Endothelial cell of umbilical vein (primary cell): ENCODE measurements at regions not wholly inside any gene's neighbourhood (a gene's known extent, or its start where the extent isn't known, plus 50 kb on each side); places are given as distances from the start of the nearest gene placed in this dataset.

ENCODE experiments used
- EZH2 ChIP-seq: IDR thresholded peaks from 2 replicates; pipeline ENCODE4 v1.6.1; 2012; ENCODE audit warnings: borderline replicate concordance, low read depth, mild to moderate bottlenecking, moderate library complexity, low read length, inconsistent platforms; ENCODE audit not compliant: severe bottlenecking
- POLR2AphosphoS5 ChIP-seq: IDR thresholded peaks from 2 replicates; pipeline ENCODE4 v1.6.1; 2012; ENCODE audit warnings: low read depth, mild to moderate bottlenecking, control low read depth, low read length, moderate library complexity; ENCODE audit not compliant: insufficient read depth
- TF ChIP-seq, protein P1 (sequence below), 2 donors: IDR thresholded peaks; 1 replicate in 1 of 2; 2 replicates in 1 of 2; pipeline ENCODE4 v1.5.1; 2011; ENCODE audit warnings: low read length in 2 of 2, mild to moderate bottlenecking in 2 of 2, moderate library complexity in 2 of 2, control low read depth in 1 of 2, inconsistent platforms in 1 of 2, low read depth in 1 of 2; ENCODE audit not compliant: insufficient read depth in 1 of 2; ENCODE audit errors: extremely low read depth in 1 of 2

DNA sequence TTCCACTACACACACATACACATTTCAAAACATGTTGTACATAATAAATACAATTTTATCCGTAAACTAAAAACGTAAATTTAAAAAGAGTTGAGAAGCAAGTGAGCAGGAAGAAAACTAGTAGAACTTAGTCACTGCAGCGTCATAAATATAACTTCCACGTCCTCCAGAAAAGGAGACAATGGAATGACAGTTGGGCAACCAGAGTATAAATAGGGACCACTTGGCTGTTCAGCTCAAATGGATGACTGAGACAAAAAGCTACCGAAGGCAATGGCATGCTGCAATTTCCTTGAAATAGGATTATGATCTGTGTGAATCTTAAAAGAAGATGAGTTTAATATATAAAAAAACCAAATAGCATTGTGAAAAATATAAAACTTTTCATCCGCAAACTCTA is 438.5 kb upstream of the RGMB start:
- TF ChIP-seq, protein P1, sequence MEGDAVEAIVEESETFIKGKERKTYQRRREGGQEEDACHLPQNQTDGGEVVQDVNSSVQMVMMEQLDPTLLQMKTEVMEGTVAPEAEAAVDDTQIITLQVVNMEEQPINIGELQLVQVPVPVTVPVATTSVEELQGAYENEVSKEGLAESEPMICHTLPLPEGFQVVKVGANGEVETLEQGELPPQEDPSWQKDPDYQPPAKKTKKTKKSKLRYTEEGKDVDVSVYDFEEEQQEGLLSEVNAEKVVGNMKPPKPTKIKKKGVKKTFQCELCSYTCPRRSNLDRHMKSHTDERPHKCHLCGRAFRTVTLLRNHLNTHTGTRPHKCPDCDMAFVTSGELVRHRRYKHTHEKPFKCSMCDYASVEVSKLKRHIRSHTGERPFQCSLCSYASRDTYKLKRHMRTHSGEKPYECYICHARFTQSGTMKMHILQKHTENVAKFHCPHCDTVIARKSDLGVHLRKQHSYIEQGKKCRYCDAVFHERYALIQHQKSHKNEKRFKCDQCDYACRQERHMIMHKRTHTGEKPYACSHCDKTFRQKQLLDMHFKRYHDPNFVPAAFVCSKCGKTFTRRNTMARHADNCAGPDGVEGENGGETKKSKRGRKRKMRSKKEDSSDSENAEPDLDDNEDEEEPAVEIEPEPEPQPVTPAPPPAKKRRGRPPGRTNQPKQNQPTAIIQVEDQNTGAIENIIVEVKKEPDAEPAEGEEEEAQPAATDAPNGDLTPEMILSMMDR (IDR thresholded peaks at IDR 0.05; ENCODE audit: extremely low read depth in 1 of 2, insufficient read depth in 1 of 2, low read depth in 1 of 2, low read length in 2 of 2), result no peak
- TF ChIP-seq POLR2AphosphoS5 (no peak), EZH2 (no peak)
